Adrenal gland (tissue), 5 donors: ENCODE measurements at regions not wholly inside any gene's neighbourhood (a gene's known extent, or its start where the extent isn't known, plus 50 kb on each side); places are given as distances from the start of the nearest gene placed in this dataset.

Experiments used
- CTCF ChIP-seq, 6 experiments: fragments of 450-650 bp in 4 of 6; fragments of 200-600 bp in 2 of 6; sonication (generic) in 1 of 6; IDR thresholded peaks; 1 replicate in 5 of 6; 2 replicates in 1 of 6; pipeline versions ENCODE4 v1.5.1 to v1.8.0; 2016 to 2021; ENCODE audit warnings: antibody characterized with exemption in 6 of 6, mild to moderate bottlenecking in 2 of 6, moderate library complexity in 1 of 6
- POLR2A ChIP-seq, 2 donors: fragments of 450-650 bp; IDR thresholded peaks; one replicate each; pipeline ENCODE4 v1.6.1; 2017; ENCODE audit warnings: antibody characterized with exemption in 2 of 2, mild to moderate bottlenecking in 2 of 2, moderate library complexity in 1 of 2
- donor health status: DM: no; HTN: no; CAD: no.

DNA sequence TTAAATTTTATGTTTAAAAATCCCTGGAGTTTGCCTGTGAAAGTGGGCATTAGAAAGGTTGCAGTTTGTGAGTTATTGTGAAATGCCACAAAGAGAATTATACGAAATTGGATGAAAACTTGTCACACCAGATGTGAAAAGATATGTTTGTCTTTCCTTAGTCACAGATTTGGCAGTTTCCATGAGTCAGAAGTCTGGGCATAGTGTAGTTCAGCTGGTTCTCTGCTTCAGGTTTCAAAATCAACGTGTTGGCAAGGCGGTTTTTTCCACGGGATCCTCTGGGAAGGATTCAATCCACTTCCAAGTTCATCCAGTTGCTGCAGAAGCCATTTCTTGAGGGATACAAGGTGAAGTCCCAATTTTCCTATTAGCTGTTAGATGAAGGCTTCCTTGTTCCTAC, 658.0 kb upstream of the CDH2 start:
- no peak for TF ChIP-seq CTCF (IDR thresholded peaks at IDR 0.05)
- no peak for TF ChIP-seq POLR2A (IDR thresholded peaks at IDR 0.05)
